Activated CD4-positive, alpha-beta T cell treated with anti-CD3 and anti-CD28 coated beads, Interleukin-2, amount 50 U/mL, for 24 hours (primary cell): ENCODE measurements at regions not wholly inside any gene's neighbourhood (a gene's known extent, or its start where the extent isn't known, plus 50 kb on each side); places are given as distances from the start of the nearest gene placed in this dataset.

Experiments used
- DNase-seq, 2 donors: peaks; one replicate each; pipeline ENCODE4 v3.0.0-alpha.2; 2020; ENCODE audit warnings: low read depth in 1 of 2, low spot score in 1 of 2

DNA sequence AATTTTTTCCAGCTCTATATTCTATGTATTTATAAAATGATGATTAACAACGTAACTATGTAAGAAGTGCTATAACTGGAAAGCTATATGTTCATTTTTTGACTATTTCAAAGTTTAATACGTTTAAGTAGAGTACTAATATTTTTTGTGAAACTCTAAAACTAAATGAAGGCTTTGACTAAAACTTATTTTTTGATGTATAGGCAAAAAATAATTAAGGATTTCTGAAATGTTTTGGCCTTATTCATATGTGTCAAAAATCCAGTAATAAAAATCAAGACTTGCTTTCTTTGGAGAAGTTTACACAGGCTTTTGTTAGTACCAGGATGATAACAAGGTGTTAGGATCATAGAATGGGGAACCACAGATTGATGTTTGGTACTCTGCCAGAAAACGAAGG is 58.2 kb upstream of the ZEB2 start:
- no peak for DNase-seq

DNA sequence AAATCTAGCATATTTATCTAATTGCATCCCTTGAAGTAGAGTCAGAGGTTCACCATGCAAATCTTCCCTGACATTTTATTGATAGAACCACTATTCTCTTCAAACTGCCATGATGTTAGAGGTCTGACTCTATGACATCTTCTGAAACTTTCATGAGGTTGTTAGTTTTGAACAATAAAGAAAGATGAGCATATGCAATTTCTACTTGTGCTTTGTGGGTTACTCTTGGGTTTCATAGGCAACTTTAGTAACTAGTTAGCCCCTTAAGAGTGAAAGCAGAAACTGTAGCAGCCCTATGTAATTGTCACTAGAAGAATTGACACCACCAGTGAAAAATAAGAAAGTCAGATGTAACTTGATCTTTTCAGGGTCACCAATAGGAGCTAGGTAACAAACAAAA is 53.1 kb upstream of the ZEB2 start:
- no peak for DNase-seq

DNA sequence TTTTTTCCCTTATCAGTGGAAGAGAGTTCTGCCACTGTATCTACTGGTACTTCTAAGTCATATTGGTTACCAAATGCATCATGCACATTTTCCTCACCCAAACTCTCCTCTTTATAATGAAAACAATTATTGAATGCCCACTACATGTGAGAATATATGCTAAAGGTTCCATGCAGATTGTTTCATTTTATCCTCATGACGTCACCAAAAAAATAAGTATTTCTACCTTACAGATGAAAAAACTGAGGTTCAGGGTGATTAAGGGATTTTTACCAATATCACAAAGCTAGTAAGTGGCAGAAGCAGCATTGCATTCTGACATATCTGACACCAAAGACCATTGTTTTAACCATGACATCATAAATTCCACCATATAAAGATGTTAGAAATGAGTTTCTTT is 51.9 kb upstream of the ZEB2 start:
- DNase-seq, result no peak

DNA sequence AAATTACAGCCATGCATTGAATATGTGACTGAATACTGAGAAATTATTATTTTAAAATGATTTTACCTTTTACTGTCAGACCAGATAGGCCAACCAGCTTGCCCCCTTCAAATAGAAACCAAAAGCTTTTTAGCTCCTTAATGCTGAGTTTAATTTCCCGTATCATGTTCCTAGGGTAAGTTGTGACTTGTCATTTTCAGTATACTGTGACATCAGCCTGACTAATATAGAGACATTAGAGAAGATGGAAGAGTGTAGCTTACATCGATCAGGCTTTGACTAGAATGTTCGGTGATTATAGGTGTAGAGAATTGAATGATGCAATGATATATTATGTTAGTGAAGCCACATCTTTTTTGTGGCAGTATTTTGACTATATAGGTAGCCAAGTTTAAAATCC is 50.6 kb upstream of the ZEB2 start:
- DNase-seq, result no peak
